ENCODE measurements at regions not wholly inside any gene's neighbourhood (a gene's known extent, or its start where the extent isn't known, plus 50 kb on each side); places are given as distances from the start of the nearest gene placed in this dataset.

DNA sequence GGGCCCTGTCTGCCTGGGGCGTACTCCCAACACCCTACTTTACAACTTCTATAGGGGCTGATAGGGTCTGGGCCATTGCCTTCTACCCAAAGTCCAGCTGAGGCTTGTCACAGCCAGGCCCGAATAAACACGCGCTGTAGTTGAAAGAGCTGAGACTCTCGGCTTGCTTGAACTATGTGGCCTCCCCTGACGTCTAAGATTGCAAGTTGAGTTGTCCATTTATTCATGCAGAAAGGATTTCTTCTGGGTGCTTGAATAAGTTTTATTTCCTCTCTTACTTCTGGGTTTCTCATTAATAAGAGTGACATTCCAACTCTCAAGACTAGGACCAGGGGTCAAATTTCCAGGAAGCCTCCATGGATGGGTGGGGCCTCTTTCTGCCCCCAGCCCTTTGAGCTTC lies 74.4 kb upstream of the VRK1 start (continued):
- TF ChIP-seq, protein P1, sequence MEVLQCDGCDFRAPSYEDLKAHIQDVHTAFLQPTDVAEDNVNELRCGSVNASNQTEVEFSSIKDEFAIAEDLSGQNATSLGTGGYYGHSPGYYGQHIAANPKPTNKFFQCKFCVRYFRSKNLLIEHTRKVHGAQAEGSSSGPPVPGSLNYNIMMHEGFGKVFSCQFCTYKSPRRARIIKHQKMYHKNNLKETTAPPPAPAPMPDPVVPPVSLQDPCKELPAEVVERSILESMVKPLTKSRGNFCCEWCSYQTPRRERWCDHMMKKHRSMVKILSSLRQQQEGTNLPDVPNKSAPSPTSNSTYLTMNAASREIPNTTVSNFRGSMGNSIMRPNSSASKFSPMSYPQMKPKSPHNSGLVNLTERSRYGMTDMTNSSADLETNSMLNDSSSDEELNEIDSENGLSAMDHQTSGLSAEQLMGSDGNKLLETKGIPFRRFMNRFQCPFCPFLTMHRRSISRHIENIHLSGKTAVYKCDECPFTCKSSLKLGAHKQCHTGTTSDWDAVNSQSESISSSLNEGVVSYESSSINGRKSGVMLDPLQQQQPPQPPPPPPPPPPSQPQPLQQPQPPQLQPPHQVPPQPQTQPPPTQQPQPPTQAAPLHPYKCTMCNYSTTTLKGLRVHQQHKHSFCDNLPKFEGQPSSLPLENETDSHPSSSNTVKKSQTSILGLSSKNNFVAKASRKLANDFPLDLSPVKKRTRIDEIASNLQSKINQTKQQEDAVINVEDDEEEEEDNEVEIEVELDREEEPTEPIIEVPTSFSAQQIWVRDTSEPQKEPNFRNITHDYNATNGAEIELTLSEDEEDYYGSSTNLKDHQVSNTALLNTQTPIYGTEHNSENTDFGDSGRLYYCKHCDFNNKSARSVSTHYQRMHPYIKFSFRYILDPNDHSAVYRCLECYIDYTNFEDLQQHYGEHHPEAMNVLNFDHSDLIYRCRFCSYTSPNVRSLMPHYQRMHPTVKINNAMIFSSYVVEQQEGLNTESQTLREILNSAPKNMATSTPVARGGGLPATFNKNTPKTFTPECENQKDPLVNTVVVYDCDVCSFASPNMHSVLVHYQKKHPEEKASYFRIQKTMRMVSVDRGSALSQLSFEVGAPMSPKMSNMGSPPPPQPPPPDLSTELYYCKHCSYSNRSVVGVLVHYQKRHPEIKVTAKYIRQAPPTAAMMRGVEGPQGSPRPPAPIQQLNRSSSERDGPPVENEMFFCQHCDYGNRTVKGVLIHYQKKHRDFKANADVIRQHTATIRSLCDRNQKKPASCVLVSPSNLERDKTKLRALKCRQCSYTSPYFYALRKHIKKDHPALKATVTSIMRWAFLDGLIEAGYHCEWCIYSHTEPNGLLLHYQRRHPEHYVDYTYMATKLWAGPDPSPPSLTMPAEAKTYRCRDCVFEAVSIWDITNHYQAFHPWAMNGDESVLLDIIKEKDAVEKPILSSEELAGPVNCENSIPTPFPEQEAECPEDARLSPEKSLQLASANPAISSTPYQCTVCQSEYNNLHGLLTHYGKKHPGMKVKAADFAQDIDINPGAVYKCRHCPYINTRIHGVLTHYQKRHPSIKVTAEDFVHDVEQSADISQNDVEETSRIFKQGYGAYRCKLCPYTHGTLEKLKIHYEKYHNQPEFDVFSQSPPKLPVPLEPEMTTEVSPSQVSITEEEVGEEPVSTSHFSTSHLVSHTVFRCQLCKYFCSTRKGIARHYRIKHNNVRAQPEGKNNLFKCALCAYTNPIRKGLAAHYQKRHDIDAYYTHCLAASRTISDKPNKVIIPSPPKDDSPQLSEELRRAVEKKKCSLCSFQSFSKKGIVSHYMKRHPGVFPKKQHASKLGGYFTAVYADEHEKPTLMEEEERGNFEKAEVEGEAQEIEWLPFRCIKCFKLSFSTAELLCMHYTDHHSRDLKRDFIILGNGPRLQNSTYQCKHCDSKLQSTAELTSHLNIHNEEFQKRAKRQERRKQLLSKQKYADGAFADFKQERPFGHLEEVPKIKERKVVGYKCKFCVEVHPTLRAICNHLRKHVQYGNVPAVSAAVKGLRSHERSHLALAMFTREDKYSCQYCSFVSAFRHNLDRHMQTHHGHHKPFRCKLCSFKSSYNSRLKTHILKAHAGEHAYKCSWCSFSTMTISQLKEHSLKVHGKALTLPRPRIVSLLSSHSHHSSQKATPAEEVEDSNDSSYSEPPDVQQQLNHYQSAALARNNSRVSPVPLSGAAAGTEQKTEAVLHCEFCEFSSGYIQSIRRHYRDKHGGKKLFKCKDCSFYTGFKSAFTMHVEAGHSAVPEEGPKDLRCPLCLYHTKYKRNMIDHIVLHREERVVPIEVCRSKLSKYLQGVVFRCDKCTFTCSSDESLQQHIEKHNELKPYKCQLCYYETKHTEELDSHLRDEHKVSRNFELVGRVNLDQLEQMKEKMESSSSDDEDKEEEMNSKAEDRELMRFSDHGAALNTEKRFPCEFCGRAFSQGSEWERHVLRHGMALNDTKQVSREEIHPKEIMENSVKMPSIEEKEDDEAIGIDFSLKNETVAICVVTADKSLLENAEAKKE (CRISPR knock-in tag; IDR thresholded peaks at IDR 0.05) = no peak
- TF ChIP-seq CREB1 (CRISPR knock-in tag; IDR thresholded peaks at IDR 0.05; ENCODE audit: low read depth) (no peak), STAT1 (IDR thresholded peaks at IDR 0.05; ENCODE audit: unreplicated experiment) (no peak), EZH2 (IDR thresholded peaks at IDR 0.05; ENCODE audit: low read depth, unreplicated experiment) (no peak), EZH2phosphoT487 (IDR thresholded peaks at IDR 0.05; ENCODE audit: unreplicated experiment) (no peak)
- TF ChIP-seq, protein P2, sequence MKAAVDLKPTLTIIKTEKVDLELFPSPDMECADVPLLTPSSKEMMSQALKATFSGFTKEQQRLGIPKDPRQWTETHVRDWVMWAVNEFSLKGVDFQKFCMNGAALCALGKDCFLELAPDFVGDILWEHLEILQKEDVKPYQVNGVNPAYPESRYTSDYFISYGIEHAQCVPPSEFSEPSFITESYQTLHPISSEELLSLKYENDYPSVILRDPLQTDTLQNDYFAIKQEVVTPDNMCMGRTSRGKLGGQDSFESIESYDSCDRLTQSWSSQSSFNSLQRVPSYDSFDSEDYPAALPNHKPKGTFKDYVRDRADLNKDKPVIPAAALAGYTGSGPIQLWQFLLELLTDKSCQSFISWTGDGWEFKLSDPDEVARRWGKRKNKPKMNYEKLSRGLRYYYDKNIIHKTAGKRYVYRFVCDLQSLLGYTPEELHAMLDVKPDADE (IDR thresholded peaks at IDR 0.05) = no peak

DNA sequence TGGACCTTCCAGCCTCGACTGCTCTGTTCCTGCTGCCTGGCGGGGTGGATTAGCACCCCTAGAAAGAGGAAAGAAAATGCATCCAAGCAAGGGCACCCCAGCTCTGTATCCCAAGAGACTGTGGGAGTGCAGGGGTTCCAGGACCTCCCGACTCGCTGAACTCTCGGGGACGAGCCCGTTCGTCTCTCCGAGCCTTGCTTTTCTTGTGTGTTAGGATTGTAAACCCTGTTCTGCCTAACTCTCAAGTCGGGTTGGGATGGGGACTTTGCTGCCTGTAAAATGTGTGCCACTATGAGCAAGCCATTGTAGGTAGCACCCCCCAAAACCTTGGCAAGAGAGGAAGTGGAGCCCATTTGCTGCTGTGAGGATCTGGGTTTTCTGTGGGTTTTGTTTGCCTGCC lies 73.2 kb upstream of the VRK1 start:
- no peak overlapping the region for H3K27ac Mint-ChIP-seq
- Histone ChIP-seq H3K4me2 (no peak overlapping the region), H3K27me3 (ENCODE audit: insufficient read depth) (no peaks in the 10 kb centered on the region), H3F3A (replicated peaks; ENCODE audit: low read depth) (no peaks in the 10 kb centered on the region), H3K79me2 (replicated peaks; ENCODE audit: insufficient read depth) (no peaks in the 10 kb centered on the region), H3K4me1 (ENCODE audit: insufficient read depth) (no peaks in the 10 kb centered on the region), H2AFZ (no peak overlapping the region), H3K36me3 (ENCODE audit: insufficient read depth) (no peaks in the 10 kb centered on the region), H3K9me2 (ENCODE audit: insufficient read depth) (no peaks in the 10 kb centered on the region), H3K4me3 (no peak overlapping the region), H4K20me1 (replicated peaks; ENCODE audit: insufficient read depth) (no peaks in the 10 kb centered on the region), H3K27ac (ENCODE audit: low read depth) (no peak overlapping the region)
- H3K36me3 Mint-ChIP-seq (ENCODE audit: low read depth) = no peaks in the 10 kb centered on the region
- TF ChIP-seq ZNF114 (CRISPR knock-in tag; IDR thresholded peaks at IDR 0.05) (no peak), EZH2phosphoT487 (IDR thresholded peaks at IDR 0.05; ENCODE audit: unreplicated experiment) (no peak), JUNB (IDR thresholded peaks at IDR 0.05; ENCODE audit: unreplicated experiment) (no peak), NANOG (IDR thresholded peaks at IDR 0.05; ENCODE audit: borderline replicate concordance) (no peak), ZNF331 (CRISPR knock-in tag; IDR thresholded peaks at IDR 0.05; ENCODE audit: low read depth) (no peak)
- TF ChIP-seq, protein P3, sequence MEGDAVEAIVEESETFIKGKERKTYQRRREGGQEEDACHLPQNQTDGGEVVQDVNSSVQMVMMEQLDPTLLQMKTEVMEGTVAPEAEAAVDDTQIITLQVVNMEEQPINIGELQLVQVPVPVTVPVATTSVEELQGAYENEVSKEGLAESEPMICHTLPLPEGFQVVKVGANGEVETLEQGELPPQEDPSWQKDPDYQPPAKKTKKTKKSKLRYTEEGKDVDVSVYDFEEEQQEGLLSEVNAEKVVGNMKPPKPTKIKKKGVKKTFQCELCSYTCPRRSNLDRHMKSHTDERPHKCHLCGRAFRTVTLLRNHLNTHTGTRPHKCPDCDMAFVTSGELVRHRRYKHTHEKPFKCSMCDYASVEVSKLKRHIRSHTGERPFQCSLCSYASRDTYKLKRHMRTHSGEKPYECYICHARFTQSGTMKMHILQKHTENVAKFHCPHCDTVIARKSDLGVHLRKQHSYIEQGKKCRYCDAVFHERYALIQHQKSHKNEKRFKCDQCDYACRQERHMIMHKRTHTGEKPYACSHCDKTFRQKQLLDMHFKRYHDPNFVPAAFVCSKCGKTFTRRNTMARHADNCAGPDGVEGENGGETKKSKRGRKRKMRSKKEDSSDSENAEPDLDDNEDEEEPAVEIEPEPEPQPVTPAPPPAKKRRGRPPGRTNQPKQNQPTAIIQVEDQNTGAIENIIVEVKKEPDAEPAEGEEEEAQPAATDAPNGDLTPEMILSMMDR (conservative IDR thresholded peaks at IDR 0.05; ENCODE audit: low read depth in 2 of 2) = no peak
- TF ChIP-seq, protein P4, sequence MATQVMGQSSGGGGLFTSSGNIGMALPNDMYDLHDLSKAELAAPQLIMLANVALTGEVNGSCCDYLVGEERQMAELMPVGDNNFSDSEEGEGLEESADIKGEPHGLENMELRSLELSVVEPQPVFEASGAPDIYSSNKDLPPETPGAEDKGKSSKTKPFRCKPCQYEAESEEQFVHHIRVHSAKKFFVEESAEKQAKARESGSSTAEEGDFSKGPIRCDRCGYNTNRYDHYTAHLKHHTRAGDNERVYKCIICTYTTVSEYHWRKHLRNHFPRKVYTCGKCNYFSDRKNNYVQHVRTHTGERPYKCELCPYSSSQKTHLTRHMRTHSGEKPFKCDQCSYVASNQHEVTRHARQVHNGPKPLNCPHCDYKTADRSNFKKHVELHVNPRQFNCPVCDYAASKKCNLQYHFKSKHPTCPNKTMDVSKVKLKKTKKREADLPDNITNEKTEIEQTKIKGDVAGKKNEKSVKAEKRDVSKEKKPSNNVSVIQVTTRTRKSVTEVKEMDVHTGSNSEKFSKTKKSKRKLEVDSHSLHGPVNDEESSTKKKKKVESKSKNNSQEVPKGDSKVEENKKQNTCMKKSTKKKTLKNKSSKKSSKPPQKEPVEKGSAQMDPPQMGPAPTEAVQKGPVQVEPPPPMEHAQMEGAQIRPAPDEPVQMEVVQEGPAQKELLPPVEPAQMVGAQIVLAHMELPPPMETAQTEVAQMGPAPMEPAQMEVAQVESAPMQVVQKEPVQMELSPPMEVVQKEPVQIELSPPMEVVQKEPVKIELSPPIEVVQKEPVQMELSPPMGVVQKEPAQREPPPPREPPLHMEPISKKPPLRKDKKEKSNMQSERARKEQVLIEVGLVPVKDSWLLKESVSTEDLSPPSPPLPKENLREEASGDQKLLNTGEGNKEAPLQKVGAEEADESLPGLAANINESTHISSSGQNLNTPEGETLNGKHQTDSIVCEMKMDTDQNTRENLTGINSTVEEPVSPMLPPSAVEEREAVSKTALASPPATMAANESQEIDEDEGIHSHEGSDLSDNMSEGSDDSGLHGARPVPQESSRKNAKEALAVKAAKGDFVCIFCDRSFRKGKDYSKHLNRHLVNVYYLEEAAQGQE (IDR thresholded peaks at IDR 0.05; ENCODE audit: unreplicated experiment) = no peak
- no peaks in the 10 kb centered on the region; the same call in 2 of the 3 replicates for H3K4me1 Mint-ChIP-seq
- no peak overlapping the region for H3K4me3 Mint-ChIP-seq
- DNase-seq (ENCODE audit: low spot score) = no peak
- no peak for ATAC-seq
- peaks cover 6% of the 10 kb centered on the region; the same call in 1 of the 3 replicates for H3K9me3 Mint-ChIP-seq
- H3K27me3 Mint-ChIP-seq (ENCODE audit: insufficient read depth, low read depth, poor library complexity) = peaks cover 15% of the 10 kb centered on the region

Data from GM23338 (cell line).